ENCODE measurements at regions not wholly inside any gene's neighbourhood (a gene's known extent, or its start where the extent isn't known, plus 50 kb on each side); places are given as distances from the start of the nearest gene placed in this dataset.

- Mint-ChIP-seq H3K9me3 (ENCODE audit: insufficient read depth) (no peaks in the 10 kb centered on the region), H3K4me3 (no peak overlapping the region)
- no peak for DNase-seq
These were observed 214.9 kb upstream of the MON1B start for GRCh38 chr16:76976101-76976500.

GRCh38 chr16:76976756-76977155, 214.2 kb upstream of the MON1B start:
- Mint-ChIP-seq H3K4me1 (ENCODE audit: low read depth) (peaks cover 4% of the 10 kb centered on the region), H3K36me3 (ENCODE audit: low read depth) (no peaks in the 10 kb centered on the region), H3K4me3 (no peak overlapping the region), H3K27me3 (ENCODE audit: low read depth) (no peaks in the 10 kb centered on the region), H3K27ac (no peak overlapping the region), H3K9me3 (ENCODE audit: insufficient read depth) (no peaks in the 10 kb centered on the region)
- no peak for DNase-seq
- CTCF ChIA-PET: no interaction called here
- ATAC-seq: no peak
- POLR2A ChIA-PET: no interaction called here

More at GRCh38 chr16:76976101-76976500, 214.9 kb upstream of the MON1B start:
- H3K27ac Mint-ChIP-seq: no peak overlapping the region
- ATAC-seq: peak; percentile 49
- peaks cover 4% of the 10 kb centered on the region for H3K4me1 Mint-ChIP-seq (ENCODE audit: low read depth)
- no peaks in the 10 kb centered on the region for H3K27me3 Mint-ChIP-seq (ENCODE audit: low read depth)
- H3K36me3 Mint-ChIP-seq (ENCODE audit: low read depth): no peaks in the 10 kb centered on the region
- ChIA-PET CTCF (no interaction called here), POLR2A (interaction anchor here (0.6 kb wide), 1 partner anchor 154 kb away, joined by 3 read pairs; no protein-coding TSS in a partner anchor)

GRCh38 chr16:76984196-76984595, 206.8 kb upstream of the MON1B start:
- no peaks in the 10 kb centered on the region for H3K9me3 Mint-ChIP-seq (ENCODE audit: insufficient read depth)
- ChIA-PET POLR2A (no interaction called here), CTCF (interaction anchor here (1.2 kb wide), 1 partner anchor 166 kb away, joined by 3 read pairs; no protein-coding TSS in a partner anchor)
- no peak overlapping the region for H3K4me3 Mint-ChIP-seq
- H3K27me3 Mint-ChIP-seq (ENCODE audit: low read depth): no peaks in the 10 kb centered on the region
- no peak for ATAC-seq
- H3K36me3 Mint-ChIP-seq (ENCODE audit: low read depth): no peaks in the 10 kb centered on the region
- no peaks in the 10 kb centered on the region for H3K4me1 Mint-ChIP-seq (ENCODE audit: low read depth)
- no peak overlapping the region for H3K27ac Mint-ChIP-seq
- DNase-seq: no peak

- Mint-ChIP-seq H3K27me3 (ENCODE audit: low read depth) (no peaks in the 10 kb centered on the region), H3K36me3 (ENCODE audit: low read depth) (no peaks in the 10 kb centered on the region), H3K4me3 (no peak overlapping the region), H3K4me1 (ENCODE audit: low read depth) (no peaks in the 10 kb centered on the region), H3K9me3 (ENCODE audit: insufficient read depth) (no peaks in the 10 kb centered on the region), H3K27ac (no peak overlapping the region)
- CTCF ChIA-PET: interaction anchor here (1.2 kb wide), 1 partner anchor 164 kb away, joined by 3 read pairs; no protein-coding TSS in a partner anchor
- ATAC-seq: no peak
- no peak for DNase-seq
- POLR2A ChIA-PET: no interaction called here
These were observed 205.5 kb upstream of the MON1B start for GRCh38 chr16:76985392-76986045.

- H3K4me3 Mint-ChIP-seq: no peak overlapping the region
- DNase-seq (no peak), ATAC-seq (no peak)
- no peaks in the 10 kb centered on the region for H3K27me3 Mint-ChIP-seq (ENCODE audit: low read depth)
- no peaks in the 10 kb centered on the region for H3K9me3 Mint-ChIP-seq (ENCODE audit: insufficient read depth)
- H3K36me3 Mint-ChIP-seq (ENCODE audit: low read depth): no peaks in the 10 kb centered on the region
- CTCF ChIA-PET: no interaction called here
- no peak overlapping the region for H3K27ac Mint-ChIP-seq
- POLR2A ChIA-PET: no interaction called here
- H3K4me1 Mint-ChIP-seq (ENCODE audit: low read depth): no peaks in the 10 kb centered on the region
These were observed 202.5 kb upstream of the MON1B start for GRCh38 chr16:76988526-76988925.

- POLR2A ChIA-PET: no interaction called here
- no peak for ATAC-seq
- no peaks in the 10 kb centered on the region for H3K27me3 Mint-ChIP-seq (ENCODE audit: low read depth)
- no peaks in the 10 kb centered on the region for H3K4me1 Mint-ChIP-seq (ENCODE audit: low read depth)
- CTCF ChIA-PET: no interaction called here
- no peaks in the 10 kb centered on the region for H3K9me3 Mint-ChIP-seq (ENCODE audit: insufficient read depth)
- DNase-seq: no peak
- no peak overlapping the region for H3K27ac Mint-ChIP-seq
- H3K4me3 Mint-ChIP-seq: no peak overlapping the region
- no peaks in the 10 kb centered on the region for H3K36me3 Mint-ChIP-seq (ENCODE audit: low read depth)
These were observed 188.3 kb upstream of the MON1B start for GRCh38 chr16:77002644-77003043.

- Mint-ChIP-seq H3K9me3 (ENCODE audit: insufficient read depth) (no peaks in the 10 kb centered on the region), H3K36me3 (ENCODE audit: low read depth) (no peaks in the 10 kb centered on the region), H3K4me1 (ENCODE audit: low read depth) (no peaks in the 10 kb centered on the region), H3K27ac (no peak overlapping the region), H3K27me3 (ENCODE audit: low read depth) (no peaks in the 10 kb centered on the region), H3K4me3 (no peak overlapping the region)
- POLR2A ChIA-PET: no interaction called here
- no peak for DNase-seq
- CTCF ChIA-PET: no interaction called here
- no peak for ATAC-seq
These were observed 181.5 kb upstream of the MON1B start for GRCh38 chr16:77009453-77009852.

GRCh38 chr16:77014441-77014840, 176.5 kb upstream of the MON1B start:
- ATAC-seq (no peak), DNase-seq (no peak)
- Mint-ChIP-seq H3K4me1 (ENCODE audit: low read depth) (no peaks in the 10 kb centered on the region), H3K9me3 (ENCODE audit: insufficient read depth) (no peaks in the 10 kb centered on the region), H3K36me3 (ENCODE audit: low read depth) (no peaks in the 10 kb centered on the region), H3K4me3 (no peak overlapping the region), H3K27me3 (ENCODE audit: low read depth) (no peaks in the 10 kb centered on the region), H3K27ac (no peak overlapping the region)
- ChIA-PET CTCF (no interaction called here), POLR2A (no interaction called here)

GRCh38 chr16:77030600-77030999, 160.4 kb upstream of the MON1B start:
- POLR2A ChIA-PET: no interaction called here
- H3K27me3 Mint-ChIP-seq (ENCODE audit: low read depth): no peaks in the 10 kb centered on the region
- no peaks in the 10 kb centered on the region for H3K4me1 Mint-ChIP-seq (ENCODE audit: low read depth)

GRCh38 chr16:77033516-77033915, 157.5 kb upstream of the MON1B start:
- CTCF ChIA-PET: no interaction called here
- no peaks in the 10 kb centered on the region for H3K4me1 Mint-ChIP-seq (ENCODE audit: low read depth)

More at GRCh38 chr16:77030600-77030999, 160.4 kb upstream of the MON1B start:
- Mint-ChIP-seq H3K36me3 (ENCODE audit: low read depth) (no peaks in the 10 kb centered on the region), H3K9me3 (ENCODE audit: insufficient read depth) (no peaks in the 10 kb centered on the region), H3K27ac (no peak overlapping the region), H3K4me3 (no peak overlapping the region)
- no peak for DNase-seq
- CTCF ChIA-PET: no interaction called here
- no peak for ATAC-seq

GRCh38 chr16:77035361-77035760, 155.6 kb upstream of the MON1B start:
- Mint-ChIP-seq H3K27ac (no peak overlapping the region), H3K4me3 (no peak overlapping the region), H3K9me3 (ENCODE audit: insufficient read depth) (no peaks in the 10 kb centered on the region), H3K27me3 (ENCODE audit: low read depth) (no peaks in the 10 kb centered on the region), H3K4me1 (ENCODE audit: low read depth) (no peaks in the 10 kb centered on the region), H3K36me3 (ENCODE audit: low read depth) (no peaks in the 10 kb centered on the region)
- ChIA-PET CTCF (no interaction called here), POLR2A (no interaction called here)
- DNase-seq (no peak), ATAC-seq (no peak)

More at GRCh38 chr16:77033516-77033915, 157.5 kb upstream of the MON1B start:
- no peak overlapping the region for H3K4me3 Mint-ChIP-seq
- ATAC-seq: no peak
- no peaks in the 10 kb centered on the region for H3K36me3 Mint-ChIP-seq (ENCODE audit: low read depth)
- H3K27ac Mint-ChIP-seq: no peak overlapping the region
- DNase-seq: no peak
- no peaks in the 10 kb centered on the region for H3K27me3 Mint-ChIP-seq (ENCODE audit: low read depth)
- POLR2A ChIA-PET: no interaction called here
- H3K9me3 Mint-ChIP-seq (ENCODE audit: insufficient read depth): no peaks in the 10 kb centered on the region

- Mint-ChIP-seq H3K4me3 (no peak overlapping the region), H3K4me1 (ENCODE audit: low read depth) (no peaks in the 10 kb centered on the region), H3K27me3 (ENCODE audit: low read depth) (no peaks in the 10 kb centered on the region), H3K36me3 (ENCODE audit: low read depth) (no peaks in the 10 kb centered on the region), H3K27ac (no peak overlapping the region), H3K9me3 (ENCODE audit: insufficient read depth) (no peaks in the 10 kb centered on the region)
- ATAC-seq: no peak
- no peak for DNase-seq
- ChIA-PET CTCF (no interaction called here), POLR2A (interaction anchor here (0.7 kb wide), 1 partner anchor 252 kb away, joined by 3 read pairs; no protein-coding TSS in a partner anchor)
These were observed 153.2 kb upstream of the MON1B start for GRCh38 chr16:77037696-77038347.
